Psoas muscle (tissue), 7 donors: ENCODE measurements at regions not wholly inside any gene's neighbourhood (a gene's known extent, or its start where the extent isn't known, plus 50 kb on each side); places are given as distances from the start of the nearest gene placed in this dataset.

ENCODE experiments used
- ATAC-seq, 4 donors: fragments of 200-7000 bp; cut with Tn5 transposase; one replicate each; pipeline ENCODE4 v1.9.1; 2020; ENCODE audit warnings: moderate library complexity in 3 of 4, mild to moderate bottlenecking in 2 of 4
- DNase-seq, 2 donors: peaks; one replicate each; pipeline ENCODE4 v3.0.0-alpha.2; 2020
- H3K27ac ChIP-seq: fragments of 200-600 bp; one replicate; pipeline ENCODE4 v1.8.0; 2022
- H3K27me3 ChIP-seq, 3 donors: fragments of 200-600 bp in 1 of 3; one replicate each; pipeline versions ENCODE4 v1.6.1 to v1.8.0; 2013 to 2022; ENCODE audit warnings: low read length in 2 of 3, mild to moderate bottlenecking in 2 of 3, moderate library complexity in 1 of 3; ENCODE audit not compliant: insufficient read depth in 3 of 3
- H3K36me3 ChIP-seq, 2 donors: fragments of 200-600 bp in 1 of 2; one replicate each; pipeline versions ENCODE4 v1.6.1 to v1.8.0; 2013 to 2022; ENCODE audit warnings: low read depth in 1 of 2, mild to moderate bottlenecking in 1 of 2, moderate library complexity in 1 of 2; ENCODE audit not compliant: insufficient read depth in 1 of 2
- H3K4me1 ChIP-seq: fragments of 200-600 bp; one replicate; pipeline ENCODE4 v1.8.0; 2022
- H3K4me3 ChIP-seq: fragments of 200-600 bp; one replicate; pipeline ENCODE4 v1.8.0; 2022; ENCODE audit warnings: mild to moderate bottlenecking
- H3K9me3 ChIP-seq: fragments of 200-600 bp; one replicate; pipeline ENCODE4 v1.8.0; 2022
- CTCF ChIP-seq: fragments of 200-600 bp; IDR thresholded peaks from one replicate; pipeline ENCODE4 v1.8.0; 2022; ENCODE audit warnings: antibody characterized with exemption
- WGBS, 3 donors: extraction: QIAGEN DNeasy Blood & Tissue Kit; methylation state at CpG; one replicate each; pipeline versions ENCODE4 v1.1.6 to v1.1.7; 2013; 5-methylcytosine and 5-hydroxymethylcytosine counted together
- intact Hi-C, 2 donors: fragments of 100-400 bp; cut with DNase I; formaldehyde crosslinking; loops; one replicate each; pipeline versions ENCODE4 v1.11.0 to v1.14.2; 2022
- donor health status: healthy with polysubstance abuse.
- donor health status: DM: no; HTN: no; CAD: no; lungs with moderate emphysema.
- donor health status: Bipolar disorder and iron deficiency.
- donor health status: healthy.
- donor health status: DM: yes; HTN: yes; CAD: no.
- donor health status: DM: no; HTN: no; CAD: no.
- donor health status: DM: yes; HTN: yes; CAD: no.

DNA sequence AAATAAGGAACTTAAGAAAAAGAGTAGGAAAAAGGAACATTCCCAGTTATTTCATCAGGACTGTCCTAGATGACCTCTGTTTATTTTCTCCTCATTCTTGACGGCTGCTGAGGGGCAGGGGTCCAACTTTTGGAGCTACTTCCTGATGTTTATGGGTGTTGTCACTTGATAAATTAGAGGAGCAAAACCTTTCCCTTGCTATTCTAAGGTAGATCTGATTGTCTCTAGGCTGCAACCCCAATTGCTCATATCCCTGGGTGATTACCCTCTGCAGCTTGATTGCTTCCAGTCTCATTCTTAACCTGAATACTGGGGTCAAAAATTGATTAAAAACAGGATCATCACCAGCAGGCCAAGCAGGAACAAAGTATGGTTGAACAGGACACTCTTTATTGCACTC, 311.0 kb upstream of the NDN start:
- intact Hi-C loops: no loop called here
- ATAC-seq: no peak
- no peaks in the 10 kb centered on the region for H3K4me1 ChIP-seq

DNA sequence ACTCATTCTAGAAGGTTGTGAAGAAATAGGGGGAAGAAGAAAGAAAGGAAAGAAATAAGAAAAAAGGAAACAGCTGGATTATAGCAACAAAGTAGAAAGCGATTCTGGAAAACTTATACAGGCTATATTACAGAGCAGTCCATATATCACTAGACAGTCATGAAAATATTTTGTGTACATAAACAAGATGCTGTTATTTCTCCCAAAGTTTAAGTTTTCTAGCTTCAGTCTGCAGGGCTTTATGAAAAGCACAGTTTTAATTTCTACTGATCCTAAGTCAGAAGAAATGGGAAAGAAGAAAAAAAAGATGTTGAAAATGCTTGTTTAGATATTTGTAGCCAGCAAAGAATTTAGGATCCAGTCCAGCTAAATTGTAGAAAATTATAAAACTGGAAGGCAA, 321.4 kb upstream of the NDN start:
- H3K4me1 ChIP-seq: no peaks in the 10 kb centered on the region
- H3K9me3 ChIP-seq: peaks cover 3% of the 10 kb centered on the region
- no peaks in the 10 kb centered on the region for H3K36me3 ChIP-seq
- TF ChIP-seq CTCF: no peak
- 20 to 36% (median 28%) methylated on average over 1 of the region's 1 CpG for WGBS, 3 donors
- H3K27me3 ChIP-seq: no peaks in the 10 kb centered on the region
- no peak overlapping the region for H3K4me3 ChIP-seq
- ATAC-seq (no peak), DNase-seq (no peak)
- intact Hi-C loops: no loop called here
- H3K27ac ChIP-seq: no peak overlapping the region

More for the DNA sequence above, 311.0 kb upstream of the NDN start:
- WGBS, 3 donors: 20 to 43% (median 35%) methylated on average over 1 of the region's 1 CpG
- no peaks in the 10 kb centered on the region for H3K9me3 ChIP-seq
- H3K27me3 ChIP-seq: no peaks in the 10 kb centered on the region
- DNase-seq: no peak
- no peaks in the 10 kb centered on the region for H3K36me3 ChIP-seq
- no peak overlapping the region for H3K4me3 ChIP-seq
- no peak overlapping the region for H3K27ac ChIP-seq
- no peak for TF ChIP-seq CTCF

- Histone ChIP-seq H3K36me3 (no peaks in the 10 kb centered on the region), H3K9me3 (no peaks in the 10 kb centered on the region), H3K4me1 (no peaks in the 10 kb centered on the region), H3K27ac (no peak overlapping the region), H3K4me3 (no peak overlapping the region), H3K27me3 (no peaks in the 10 kb centered on the region)
- no peak for DNase-seq
- WGBS, 3 donors: 65 to 84% (median 71%) methylated on average over 1 of the region's 1 CpG
- intact Hi-C loops: no loop called here
- ATAC-seq: no peak
- TF ChIP-seq CTCF: no peak
Observed at GRCh38 chr15:24017470-24017869, 330.4 kb upstream of the NDN start.

DNA sequence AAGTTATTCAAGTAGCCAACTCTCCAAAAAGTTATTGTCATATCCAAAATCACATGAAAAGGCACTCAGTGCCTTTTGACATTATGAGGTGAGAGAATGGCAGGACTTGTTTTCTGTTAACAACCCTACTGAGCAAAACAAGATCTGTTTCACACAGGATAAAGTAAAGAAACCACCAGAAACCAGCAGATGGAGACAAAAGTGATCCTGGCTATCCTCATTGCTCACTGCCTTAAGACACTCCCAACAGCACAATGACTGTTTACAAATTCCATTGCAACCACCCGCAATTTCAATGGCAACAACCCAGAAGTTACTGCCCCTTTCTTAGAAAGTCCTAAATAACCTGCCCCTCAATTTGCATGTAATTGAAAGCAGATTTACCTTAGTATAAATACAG, 352.6 kb upstream of the NDN start:
- H3K4me3 ChIP-seq: no peak overlapping the region
- DNase-seq (no peak), ATAC-seq (no peak)
- WGBS, 3 donors: 42 to 64% (median 47%) methylated on average over 1 of the region's 1 CpG
- TF ChIP-seq CTCF: no peak
- no peaks in the 10 kb centered on the region for H3K9me3 ChIP-seq
- intact Hi-C loops: no loop called here
- no peaks in the 10 kb centered on the region for H3K4me1 ChIP-seq
- no peaks in the 10 kb centered on the region for H3K36me3 ChIP-seq
- no peak overlapping the region for H3K27ac ChIP-seq
- H3K27me3 ChIP-seq: no peaks in the 10 kb centered on the region

DNA sequence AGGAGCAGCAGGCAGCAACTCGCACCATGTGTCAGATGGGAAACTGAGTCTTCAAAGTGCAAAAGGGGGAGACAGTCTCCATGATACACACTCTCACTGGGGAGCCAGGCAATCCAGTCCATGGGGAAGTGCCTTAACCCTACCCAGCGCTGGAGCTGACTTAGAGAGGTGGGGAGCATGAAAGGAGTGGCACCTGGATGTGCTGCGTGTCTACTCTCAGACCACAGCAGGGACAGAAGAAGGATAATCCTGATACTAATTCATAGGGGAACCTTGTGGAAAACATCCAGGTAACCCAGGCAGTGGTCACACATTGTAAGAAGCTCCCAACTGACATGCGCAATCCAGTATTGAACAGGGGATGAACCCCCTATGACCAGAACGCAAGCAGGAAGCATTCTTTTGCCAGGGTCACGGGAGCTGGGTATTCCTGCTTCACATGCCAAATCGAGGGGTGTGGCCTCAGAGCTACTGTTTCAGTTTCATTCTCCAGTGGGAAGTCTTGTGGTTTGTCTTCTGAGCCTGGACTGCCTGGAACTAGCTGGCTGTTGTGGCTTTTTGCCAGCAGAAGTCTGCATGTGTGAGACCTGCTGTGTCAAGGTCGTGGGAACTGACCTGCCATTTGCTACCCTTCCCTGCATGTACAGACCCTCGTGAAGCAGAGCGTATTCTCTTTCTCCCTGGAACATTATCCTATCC, 367.6 kb upstream of the NDN start:
- no peak for DNase-seq
- no peak for TF ChIP-seq CTCF

More for the DNA sequence above, 367.6 kb upstream of the NDN start:
- intact Hi-C loops: no loop called here
- no peak overlapping the region for H3K4me3 ChIP-seq
- H3K4me1 ChIP-seq: no peaks in the 10 kb centered on the region
- no peaks in the 10 kb centered on the region for H3K27me3 ChIP-seq
- no peaks in the 10 kb centered on the region for H3K9me3 ChIP-seq
- no peak for ATAC-seq
- whole genome bisulfite sequencing, 3 donors: 42 to 53% (median 43%) methylated on average over 10 of the region's 10 CpGs
- H3K36me3 ChIP-seq: no peaks in the 10 kb centered on the region
- H3K27ac ChIP-seq: no peak overlapping the region
